Hematopoietic multipotent progenitor cell treated with erythropoietin and hydrocortisone succinate and interleukin-3 and kit ligand, for 8 days (in vitro differentiated cells): ENCODE measurements at regions not wholly inside any gene's neighbourhood (a gene's known extent, or its start where the extent isn't known, plus 50 kb on each side); places are given as distances from the start of the nearest gene placed in this dataset.
"Not testable (repeated sequence)": the region's sequence is repeated elsewhere in the genome, so short reads cannot be mapped to it uniquely, and the experiment has no call there.

Source experiments
- DNase-seq: peaks from one replicate; pipeline ENCODE4 v3.0.0-alpha.2; 2015

DNA sequence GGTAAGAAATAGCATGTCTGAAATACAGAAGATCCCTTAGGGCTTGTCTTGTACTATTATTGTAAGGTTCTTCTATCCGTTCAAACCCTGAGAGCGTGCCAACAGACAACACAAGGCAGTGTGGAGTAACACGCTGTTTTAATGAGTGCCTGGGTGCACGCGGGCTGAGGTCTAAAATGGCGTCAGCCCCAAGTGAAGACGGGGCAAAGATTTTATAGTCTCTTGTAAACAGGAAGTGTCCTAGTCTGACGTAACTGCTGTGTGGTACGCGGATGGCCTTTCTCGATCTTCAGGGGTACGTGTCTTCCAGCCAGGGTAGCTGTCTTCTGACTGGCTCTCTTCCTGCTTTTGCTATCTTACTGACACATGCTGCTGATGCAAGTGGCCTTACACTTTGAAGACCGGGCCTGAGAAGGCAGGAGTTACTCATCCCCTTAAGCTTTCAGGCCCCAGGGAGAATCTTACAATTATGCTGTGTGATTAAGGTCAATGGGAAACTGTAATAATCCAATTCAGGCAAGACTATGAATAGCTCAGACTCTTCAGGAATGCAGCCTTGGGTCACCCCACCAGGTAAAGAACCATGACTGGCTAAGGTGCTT, 1812.0 kb upstream of the CDH9 start:
- no peak for DNase-seq

DNA sequence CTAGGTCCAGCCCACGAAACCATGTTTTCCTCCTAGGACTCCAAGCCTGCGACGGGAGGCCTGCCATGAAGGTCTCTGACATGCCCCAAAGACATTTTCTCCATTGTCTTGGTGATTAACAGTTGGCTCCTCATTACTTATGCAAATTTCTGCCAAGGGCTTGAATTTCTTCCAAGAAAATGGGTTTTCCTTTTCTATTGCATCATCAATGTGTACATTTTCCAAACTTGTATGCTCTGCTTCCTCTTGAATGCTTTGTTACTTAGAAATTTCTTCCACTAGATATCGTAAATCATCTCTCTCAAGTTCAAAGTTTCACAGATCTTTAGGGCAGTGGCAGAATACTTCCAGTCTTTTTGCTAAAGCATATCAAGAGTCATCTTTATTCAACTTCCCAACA, 1792.7 kb upstream of the CDH9 start:
- no peak for DNase-seq

GRCh38 chr5:28823231-28823630, 1784.8 kb upstream of the CDH9 start:
- no peak for DNase-seq

DNA sequence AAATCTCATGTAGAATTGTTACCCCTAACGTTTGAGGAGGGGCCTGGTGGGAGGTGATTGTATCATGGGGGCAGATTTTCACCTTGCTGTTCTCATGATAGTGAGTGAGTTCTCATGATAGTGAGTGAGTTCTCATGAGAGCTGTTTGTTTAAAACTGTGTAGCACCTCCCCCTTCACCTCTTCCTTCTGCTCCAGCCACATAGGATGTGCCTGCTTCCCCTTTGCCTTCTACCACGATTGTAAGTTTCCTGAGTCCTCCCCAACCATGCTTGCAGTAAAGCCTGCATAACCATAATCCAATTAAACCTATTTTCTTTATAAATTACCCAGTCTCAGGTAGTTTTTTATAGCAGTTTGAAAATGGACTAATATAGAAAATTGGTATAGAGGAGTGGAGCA, 1783.7 kb upstream of the CDH9 start:
- no peak for DNase-seq

DNA sequence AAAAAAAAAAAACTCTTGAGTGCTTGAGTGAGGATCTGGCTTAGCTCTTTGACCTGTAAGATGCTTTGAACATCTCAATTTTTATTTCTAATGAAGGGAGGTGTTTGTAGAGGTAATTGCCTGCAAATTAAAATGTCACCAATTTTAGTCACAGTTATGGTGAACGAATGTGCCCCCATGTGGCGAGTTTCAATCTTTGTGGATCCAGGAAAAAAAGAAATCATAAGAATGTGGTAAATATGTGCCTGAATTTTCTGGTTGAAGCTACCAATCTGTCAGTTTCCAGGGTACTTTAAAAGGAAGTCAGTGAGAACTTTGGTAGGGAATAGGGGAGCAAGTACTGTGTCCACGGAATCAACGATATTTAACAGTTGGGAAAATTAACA, 1772.4 kb upstream of the CDH9 start:
- DNase-seq: no peak

DNA sequence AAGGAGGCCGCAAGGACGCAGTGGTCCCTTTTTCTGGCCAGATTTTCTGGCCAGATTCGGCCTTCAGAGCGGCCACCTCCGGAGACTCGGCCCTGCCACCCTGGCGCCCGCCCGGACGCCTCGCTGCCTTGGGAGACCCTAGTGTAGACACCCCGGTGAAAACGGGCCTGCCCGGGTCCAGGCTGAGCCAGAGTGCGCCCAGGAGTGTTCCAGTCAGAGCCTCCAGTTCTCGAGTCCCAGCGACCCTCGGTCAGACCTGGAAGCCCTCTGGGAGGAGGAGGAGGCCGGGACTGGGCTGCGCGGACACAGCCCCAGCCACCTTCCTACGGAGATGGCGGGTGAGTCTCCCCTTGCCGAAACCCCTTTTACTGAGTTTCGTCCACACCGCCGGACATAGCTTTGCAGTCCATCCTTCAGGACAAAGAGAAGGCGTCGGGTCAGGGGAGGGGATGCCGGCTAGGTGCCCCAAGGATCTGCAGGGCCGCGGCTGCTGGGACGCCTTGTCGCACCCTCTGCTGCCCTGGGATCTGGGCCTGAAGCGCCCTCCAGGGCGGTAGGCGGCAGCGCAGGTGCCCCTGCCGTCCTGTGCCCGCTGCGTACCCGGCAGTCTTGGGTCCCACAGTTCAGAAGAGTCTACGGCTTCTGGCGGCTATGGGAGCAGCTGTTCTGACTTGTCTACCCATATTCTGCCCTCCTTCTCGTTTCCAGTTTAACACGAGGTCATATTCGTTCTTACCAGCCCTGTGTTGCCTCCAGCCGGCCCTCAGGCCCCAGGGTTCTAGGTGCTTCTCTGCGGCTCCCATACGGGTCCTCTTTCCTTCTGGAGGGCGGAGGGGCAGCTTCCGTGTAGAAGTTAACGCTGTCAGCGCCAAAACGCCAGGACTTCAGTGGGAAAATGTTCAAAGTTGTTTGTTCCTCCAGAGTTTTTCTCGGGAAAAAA, 1771.7 kb upstream of the CDH9 start:
- DNase-seq: no peak

DNA sequence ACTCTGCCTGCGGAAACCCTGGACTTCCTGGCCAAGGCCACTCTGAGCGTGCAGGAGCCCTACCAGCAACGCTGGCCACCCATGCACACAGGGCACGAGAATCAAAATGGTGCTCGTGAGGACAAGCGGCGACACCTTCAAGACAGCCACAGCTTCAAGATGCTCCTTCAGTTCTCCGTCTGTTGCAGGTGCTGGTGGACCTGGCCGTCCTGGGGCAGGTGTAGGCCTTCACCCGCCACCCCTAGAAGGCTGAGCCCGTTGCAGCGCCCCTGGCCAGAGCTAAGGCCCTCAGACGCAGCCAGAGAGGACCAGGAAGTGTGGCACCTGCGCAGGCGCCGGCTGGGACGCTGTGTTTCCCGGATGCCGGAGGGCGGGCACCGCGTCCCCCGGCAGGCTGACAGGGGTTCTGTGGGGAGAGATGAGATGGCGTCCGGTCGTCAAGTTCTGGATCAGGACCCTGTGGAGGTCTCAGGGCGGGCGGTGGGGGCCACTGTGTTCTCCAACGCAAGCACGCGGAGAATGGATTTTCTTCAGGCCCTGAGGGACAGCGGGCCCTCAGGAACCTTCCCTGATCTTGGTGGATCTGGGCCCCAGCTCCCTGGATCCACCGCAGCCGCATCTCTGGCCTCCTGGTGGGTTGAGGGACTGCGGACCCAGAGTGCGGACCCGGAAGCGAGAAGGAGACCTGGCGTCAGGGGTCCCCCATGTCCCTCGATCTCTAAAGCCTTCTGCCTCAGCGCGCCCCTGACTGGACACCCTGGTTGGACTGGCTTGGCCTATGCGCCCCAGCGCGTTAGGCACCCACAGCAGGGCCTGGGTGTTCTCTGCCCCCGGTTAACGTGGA, 1770.8 kb upstream of the CDH9 start:
- DNase-seq: no peak

DNA sequence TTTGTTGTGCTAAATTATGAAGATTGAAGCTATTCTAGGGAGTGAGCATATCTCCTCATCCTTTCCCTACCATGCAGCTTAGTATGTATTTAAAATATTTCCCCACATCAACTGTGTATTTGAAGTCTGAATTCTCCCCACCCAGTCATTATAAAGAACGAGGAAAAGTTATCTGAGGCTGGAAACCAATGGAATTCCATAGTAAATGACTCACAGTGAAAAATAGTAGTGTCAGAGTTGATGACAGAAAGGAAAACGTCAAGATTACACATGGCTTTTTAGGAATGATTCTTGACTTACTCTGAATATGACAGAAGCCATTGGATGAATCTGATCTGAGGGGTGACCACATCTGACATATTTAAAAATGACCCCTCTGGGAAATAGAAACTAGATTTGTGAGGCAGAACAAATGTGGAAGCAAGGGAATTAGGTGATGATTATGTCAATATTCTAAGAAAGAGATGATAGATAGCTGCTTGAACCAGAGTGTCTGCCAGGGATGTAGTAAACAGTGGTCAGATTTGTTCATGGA, 1768.9 kb upstream of the CDH9 start:
- DNase-seq: no peak

GRCh38 chr5:28799035-28799434, 1760.6 kb upstream of the CDH9 start:
- DNase-seq: not testable (repeated sequence)

- no peak for DNase-seq
Observed at GRCh38 chr5:28788954-28789353, 1750.6 kb upstream of the CDH9 start.

- no peak for DNase-seq
Observed at GRCh38 chr5:28780083-28780692, 1741.8 kb upstream of the CDH9 start.

GRCh38 chr5:28779161-28779754, 1740.9 kb upstream of the CDH9 start:
- peak; percentile 5 for DNase-seq

DNA sequence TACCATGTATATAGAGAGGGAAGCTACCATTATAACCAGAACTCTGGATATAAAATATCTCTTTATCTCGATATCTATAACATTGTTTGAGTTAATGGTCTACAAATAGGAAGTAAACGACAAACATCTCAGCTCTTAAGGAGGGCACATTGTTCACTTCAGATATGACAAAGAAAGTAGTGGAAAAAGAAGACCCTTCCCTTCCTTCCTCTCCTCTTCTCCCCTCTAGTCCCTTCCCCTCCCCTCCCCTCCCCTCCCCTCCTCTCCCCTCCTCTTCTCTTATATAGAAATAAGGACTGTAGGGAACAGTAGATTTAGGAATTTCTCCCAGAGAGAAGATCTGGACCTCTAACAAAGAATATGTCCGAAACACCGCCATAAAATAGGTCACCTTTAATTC, 1731.9 kb upstream of the CDH9 start:
- DNase-seq: no peak

DNA sequence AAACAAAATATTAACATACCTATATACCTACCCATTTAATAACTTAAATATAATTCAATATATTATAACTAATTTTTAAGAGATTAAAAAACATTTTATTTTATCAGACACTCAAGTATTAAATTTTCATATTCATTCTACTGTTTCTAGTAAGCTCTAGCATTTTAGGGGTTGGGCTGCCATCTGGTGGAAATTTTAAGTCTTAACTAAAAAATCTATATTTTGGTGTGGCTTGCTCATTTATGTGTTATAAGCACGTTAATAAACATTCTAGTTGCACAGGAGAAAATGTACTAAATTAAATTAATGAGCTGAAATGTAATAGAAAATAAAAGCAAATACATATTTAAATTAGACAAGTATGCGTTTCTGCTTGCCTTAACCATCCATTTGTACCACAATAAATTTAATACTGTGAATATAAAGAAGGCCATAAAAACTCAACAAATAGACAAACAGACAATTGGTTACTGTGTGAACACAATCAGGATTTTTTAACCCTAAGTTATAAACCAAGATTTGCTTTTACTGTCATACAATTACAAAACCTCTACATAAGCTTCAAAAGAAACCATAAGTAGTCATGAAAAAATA, 1728.3 kb upstream of the CDH9 start:
- DNase-seq: peak; percentile 64

DNA sequence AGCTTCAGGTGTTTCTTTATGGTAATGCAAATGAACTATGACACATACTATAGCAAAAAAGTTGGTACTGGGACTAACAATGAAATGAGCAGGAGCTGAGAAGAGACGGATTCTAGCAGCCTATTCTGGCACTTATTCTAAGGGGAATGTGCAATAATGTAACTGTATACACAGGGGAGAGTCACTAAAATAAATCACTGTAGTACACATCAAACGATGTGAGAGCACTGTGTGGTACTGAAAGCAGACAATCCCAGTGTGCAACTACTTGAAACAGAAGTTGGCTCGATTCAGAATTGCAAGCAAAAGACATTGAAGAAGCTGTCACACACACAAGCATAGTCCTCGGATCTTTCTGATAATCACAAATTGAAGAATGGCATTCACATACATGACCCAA, 1713.0 kb upstream of the CDH9 start:
- DNase-seq: no peak

- DNase-seq: no peak
Observed at GRCh38 chr5:28750251-28750650, 1711.9 kb upstream of the CDH9 start.

GRCh38 chr5:28748446-28748845, 1710.1 kb upstream of the CDH9 start:
- no peak for DNase-seq

DNA sequence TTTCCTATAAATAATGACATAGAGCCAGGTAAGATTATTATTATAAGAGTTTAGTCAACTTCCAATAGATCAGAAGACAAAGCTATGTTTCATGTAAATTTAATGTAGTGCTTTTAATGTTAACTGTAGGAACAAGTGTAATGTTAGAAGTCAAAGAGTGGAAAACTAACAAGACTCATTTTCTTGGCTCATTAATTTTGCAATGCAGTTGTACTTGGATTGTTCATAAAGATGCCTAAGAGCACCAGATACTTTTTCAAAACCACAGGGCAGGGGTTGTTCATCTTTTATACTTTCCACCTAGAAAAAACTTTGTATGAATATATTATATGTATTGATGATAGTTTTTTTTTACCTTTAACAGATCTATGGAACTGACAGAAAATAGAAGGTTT, 1705.3 kb upstream of the CDH9 start:
- DNase-seq: no peak

- no peak for DNase-seq
Observed at GRCh38 chr5:28743025-28743715, 1704.8 kb upstream of the CDH9 start.

DNA sequence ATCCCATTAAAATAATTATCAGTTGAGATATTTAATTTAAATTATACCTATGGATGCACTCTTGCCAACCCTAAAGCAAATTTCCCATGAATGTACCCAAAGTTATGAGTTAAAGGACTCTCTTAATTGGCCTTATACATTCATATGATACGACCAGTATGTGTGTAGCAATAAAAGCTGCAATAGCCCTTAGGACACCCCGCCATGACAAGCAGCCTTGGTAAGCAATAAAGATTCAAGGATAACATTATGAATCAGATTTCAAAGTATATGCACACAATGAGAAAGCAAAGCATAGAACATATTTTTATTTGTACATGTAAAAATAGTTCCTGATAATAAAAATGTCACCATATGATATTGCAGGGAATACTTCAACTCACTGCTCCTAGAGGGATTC, 1699.3 kb upstream of the CDH9 start:
- no peak for DNase-seq

DNA sequence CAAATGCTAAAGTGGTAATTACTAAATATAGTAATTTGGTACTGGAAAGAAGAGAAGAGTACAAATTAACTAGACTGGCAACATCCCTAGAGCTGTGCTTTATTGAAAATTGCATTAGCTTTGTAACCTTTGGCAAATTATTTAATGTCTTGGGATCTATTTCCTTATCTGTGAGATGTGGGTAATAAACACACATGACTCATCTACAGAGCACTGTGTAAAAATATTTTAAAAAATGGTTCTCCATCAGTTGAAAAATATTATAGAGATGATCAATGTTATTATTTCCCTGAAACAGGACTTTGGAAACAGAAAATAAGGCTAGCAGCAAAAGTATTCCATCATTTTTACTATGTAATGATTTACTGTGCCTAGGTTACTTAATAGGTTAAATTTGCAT, 1698.8 kb upstream of the CDH9 start:
- no peak for DNase-seq
